Hypothalamus (tissue), 51 donors: ENCODE measurements at regions not wholly inside any gene's neighbourhood (a gene's known extent, or its start where the extent isn't known, plus 50 kb on each side); places are given as distances from the start of the nearest gene placed in this dataset.
"Not testable (repeated sequence)": the region's sequence is repeated elsewhere in the genome, so short reads cannot be mapped to it uniquely, and the experiment has no call there.

Experiments
- DNase-seq, 51 donors: peaks; one replicate each; lab custom pipeline; 2025; lab: John Stamatoyannopoulos, UW

- no peak for DNase-seq
Measured at GRCh38 chr13:44678197-44678596, 102.1 kb upstream of the TSC22D1 start.

GRCh38 chr13:44676534-44676933 lies 100.4 kb upstream of the TSC22D1 start:
- no peak for DNase-seq

GRCh38 chr13:44669534-44669933 lies 93.4 kb upstream of the TSC22D1 start:
- no peak for DNase-seq

GRCh38 chr13:44668688-44669087 lies 92.6 kb upstream of the TSC22D1 start:
- DNase-seq: no peak

- DNase-seq: no peak
Measured at GRCh38 chr13:44667943-44668342, 91.8 kb upstream of the TSC22D1 start.

- not testable (repeated sequence) for DNase-seq
Measured at GRCh38 chr13:44666538-44666937, 90.4 kb upstream of the TSC22D1 start.

GRCh38 chr13:44664308-44664707 lies 88.2 kb upstream of the TSC22D1 start:
- DNase-seq: no peak

GRCh38 chr13:44662515-44662914 lies 86.4 kb upstream of the TSC22D1 start:
- DNase-seq: no peak

GRCh38 chr13:44661936-44662335 lies 85.8 kb upstream of the TSC22D1 start:
- DNase-seq: no peak

GRCh38 chr13:44660050-44660449 lies 83.9 kb upstream of the TSC22D1 start:
- DNase-seq: no peak

GRCh38 chr13:44652962-44653660 lies 77.0 kb upstream of the TSC22D1 start:
- no peak for DNase-seq

- DNase-seq: no peak
Measured at GRCh38 chr13:44652168-44652567, 76.0 kb upstream of the TSC22D1 start.

GRCh38 chr13:44651724-44652123 lies 75.6 kb upstream of the TSC22D1 start:
- DNase-seq: no peak

- no peak for DNase-seq
Measured at GRCh38 chr13:44651209-44651608, 75.1 kb upstream of the TSC22D1 start.

- no peak for DNase-seq
Measured at GRCh38 chr13:44649834-44650233, 73.7 kb upstream of the TSC22D1 start.

GRCh38 chr13:44649104-44649428 lies 72.9 kb upstream of the TSC22D1 start:
- no peak for DNase-seq

GRCh38 chr13:44648392-44649103 lies 72.4 kb upstream of the TSC22D1 start:
- no peak for DNase-seq

GRCh38 chr13:44647560-44647959 lies 71.4 kb upstream of the TSC22D1 start:
- not testable (repeated sequence) for DNase-seq

- no peak for DNase-seq
Measured at GRCh38 chr13:44646044-44646443, 69.9 kb upstream of the TSC22D1 start.

GRCh38 chr13:44643256-44643655 lies 67.1 kb upstream of the TSC22D1 start:
- no peak for DNase-seq

- no peak for DNase-seq
Measured at GRCh38 chr13:44637581-44637980, 61.5 kb upstream of the TSC22D1 start.

- DNase-seq: no peak
Measured at GRCh38 chr13:44629465-44630183, 53.5 kb upstream of the TSC22D1 start.
